ENCODE measurements at regions not wholly inside any gene's neighbourhood (a gene's known extent, or its start where the extent isn't known, plus 50 kb on each side); places are given as distances from the start of the nearest gene placed in this dataset.
A peak's percentile ranks its signal among the peaks of the same experiment; 100 is the strongest.

- no TSS peak for BruUV-seq (replicated peaks)
- Histone ChIP-seq H3K18ac (ENCODE audit: low read depth, low read length) (peak overlapping the region; percentile 98), H3K9ac (ENCODE audit: low read depth, low read length) (peak overlapping the region; percentile 96), H2AK5ac (ENCODE audit: low read depth, low read length) (peak overlapping the region; percentile 81), H2AFZ (replicated peaks; ENCODE audit: low read length, poor library complexity) (peak overlapping the region; percentile 99), H4K8ac (ENCODE audit: low read depth in 2 of 2, low read length in 2 of 2) (peak overlapping the region; percentile 90 to 95), H4K20me1 (ENCODE audit: insufficient read depth, low read length) (no peaks in the 10 kb centered on the region), H2AK9ac (replicated peaks; ENCODE audit: low read depth, low read length, poor library complexity) (peak overlapping the region; percentile 98), H3K36me3 (ENCODE audit: control insufficient read depth, insufficient read depth, low read length) (no peaks in the 10 kb centered on the region), H2BK20ac (ENCODE audit: low read depth, low read length) (peak overlapping the region; percentile 69), H3K14ac (replicated peaks; ENCODE audit: low read depth, low read length) (peak overlapping the region; percentile 98), H4K5ac (ENCODE audit: low read depth, low read length) (peak overlapping the region; percentile 97), H3K4me3 (ENCODE audit: insufficient read depth, low read depth, low read length) (peak overlapping the region; percentile 45), H2BK15ac (ENCODE audit: low read depth, low read length) (peak overlapping the region; percentile 96; the same call in 2 of the 3 replicates), H3K56ac (ENCODE audit: extremely low read depth, insufficient read depth, low read length) (peak overlapping the region; percentile 79), H3K27ac (ENCODE audit: insufficient read depth, low read length) (peak overlapping the region; percentile 92), H2BK120ac (ENCODE audit: low read depth, low read length) (peak overlapping the region; percentile 93), H3K79me1 (ENCODE audit: low read depth in 1 of 2, low read length in 2 of 2) (peaks cover 0 to 5% of the 10 kb centered on the region in 2 experiments; a peak in 1 of 4 replicates), H3K9me1 (ENCODE audit: insufficient read depth, low read length) (peaks cover 4% of the 10 kb centered on the region; the same call in 1 of the 2 replicates), H3K23ac (ENCODE audit: low read depth, low read length) (peak overlapping the region; percentile 83), H3K4me2 (ENCODE audit: low read depth, low read length) (peak overlapping the region; percentile 93), H3K9me3 (ENCODE audit: control insufficient read depth, insufficient read depth, low read length) (no peaks in the 10 kb centered on the region), H3K27me3 (ENCODE audit: control insufficient read depth, insufficient read depth, low read length) (no peaks in the 10 kb centered on the region), H2BK5ac (ENCODE audit: low read depth, low read length, poor library complexity, severe bottlenecking) (peak overlapping the region; percentile 57), H3K4ac (ENCODE audit: low read depth, low read length) (peak overlapping the region; percentile 99), H4K91ac (ENCODE audit: insufficient read depth, low read depth, low read length) (peak overlapping the region; percentile 95), H3K4me1 (ENCODE audit: control insufficient read depth, insufficient read depth, low read length) (peaks cover 14% of the 10 kb centered on the region)
- peak; percentile 70 for DNase-seq
- CTCF ChIA-PET, result interaction anchor here (0.6 kb wide), 1 partner anchor 46 kb away, joined by 4 read pairs; no protein-coding TSS in a partner anchor
- WGBS, 2 experiments (ENCODE audit: extremely low coverage in 2 of 2, insufficient read length in 1 of 2), result 0% methylated on average over 11 of the region's 51 CpGs; no CpG with 5 or more reads in 1 of the 2 experiments
- TF ChIP-seq SMC3 (IDR thresholded peaks at IDR 0.05; ENCODE audit: low read depth, low read length) (0 out of 2 replicates have a peak, but pooled peaks have one; percentile 7), MAZ (IDR thresholded peaks at IDR 0.05; ENCODE audit: borderline replicate concordance, low read depth, low read length) (peak; percentile 53; the same call in 1 of the 2 replicates), POLR2A (IDR thresholded peaks at IDR 0.05; ENCODE audit: low read depth, low read length) (no peak), USF2 (IDR thresholded peaks at IDR 0.05; ENCODE audit: low read depth, low read length) (no peak), MXI1 (IDR thresholded peaks at IDR 0.05; ENCODE audit: borderline replicate concordance, low read depth, low read length) (peak; percentile 35; the same call in 1 of the 2 replicates), BHLHE40 (IDR thresholded peaks at IDR 0.05; ENCODE audit: low read depth, low read length) (no peak)
- POLR2A ChIA-PET (ENCODE audit: unreplicated experiment), result interaction anchor here (0.6 to 0.9 kb wide), 2 partner anchors 50 to 54 kb away, joined by 5 to 6 read pairs; no protein-coding TSS in a partner anchor
- in situ Hi-C loops (cut with MboI; ENCODE audit: low sequenced_read_pairs), result no loop called here
- peak; percentile 94 for ATAC-seq (ENCODE audit: low read depth)
- dilution Hi-C loops (cut with HindIII; ENCODE audit: low sequenced_read_pairs, unreplicated experiment), result no loop called here
- intact Hi-C loops (cut with micrococcal nuclease), result loop anchor here (5.0 kb wide), 1 partner anchor 378 kb away; no protein-coding TSS in a partner anchor
These were observed 70.6 kb downstream of the C9orf50 start for GRCh38 chr9:129550199-129550839.
